ENCODE measurements at regions not wholly inside any gene's neighbourhood (a gene's known extent, or its start where the extent isn't known, plus 50 kb on each side); places are given as distances from the start of the nearest gene placed in this dataset.

DNA sequence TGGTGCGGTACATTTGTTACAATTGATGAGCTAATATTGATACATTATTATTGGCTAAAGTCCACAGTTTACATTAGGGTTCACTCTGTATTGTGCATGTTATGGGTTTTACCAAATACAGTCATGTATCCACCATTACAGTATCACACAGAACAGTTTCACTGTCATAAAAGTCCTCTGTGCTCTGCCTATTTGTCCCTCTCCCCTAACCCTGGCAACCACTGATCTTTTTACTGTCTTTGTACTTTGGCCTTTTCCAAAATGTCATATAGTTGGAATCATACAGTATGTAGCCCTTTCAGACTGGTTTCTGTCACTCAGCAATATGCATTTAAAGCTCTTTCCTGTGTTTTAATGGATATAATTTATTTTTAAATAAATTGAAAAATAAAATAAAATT is 83.1 kb upstream of the SLC4A7 start:
- no peak overlapping the region for H3K27ac Mint-ChIP-seq
- H3K4me3 Mint-ChIP-seq (ENCODE audit: low read depth) = no peak overlapping the region
- TF ChIP-seq, protein P1, sequence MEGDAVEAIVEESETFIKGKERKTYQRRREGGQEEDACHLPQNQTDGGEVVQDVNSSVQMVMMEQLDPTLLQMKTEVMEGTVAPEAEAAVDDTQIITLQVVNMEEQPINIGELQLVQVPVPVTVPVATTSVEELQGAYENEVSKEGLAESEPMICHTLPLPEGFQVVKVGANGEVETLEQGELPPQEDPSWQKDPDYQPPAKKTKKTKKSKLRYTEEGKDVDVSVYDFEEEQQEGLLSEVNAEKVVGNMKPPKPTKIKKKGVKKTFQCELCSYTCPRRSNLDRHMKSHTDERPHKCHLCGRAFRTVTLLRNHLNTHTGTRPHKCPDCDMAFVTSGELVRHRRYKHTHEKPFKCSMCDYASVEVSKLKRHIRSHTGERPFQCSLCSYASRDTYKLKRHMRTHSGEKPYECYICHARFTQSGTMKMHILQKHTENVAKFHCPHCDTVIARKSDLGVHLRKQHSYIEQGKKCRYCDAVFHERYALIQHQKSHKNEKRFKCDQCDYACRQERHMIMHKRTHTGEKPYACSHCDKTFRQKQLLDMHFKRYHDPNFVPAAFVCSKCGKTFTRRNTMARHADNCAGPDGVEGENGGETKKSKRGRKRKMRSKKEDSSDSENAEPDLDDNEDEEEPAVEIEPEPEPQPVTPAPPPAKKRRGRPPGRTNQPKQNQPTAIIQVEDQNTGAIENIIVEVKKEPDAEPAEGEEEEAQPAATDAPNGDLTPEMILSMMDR (IDR thresholded peaks at IDR 0.05; ENCODE audit: unreplicated experiment) = no peak
- no peak for DNase-seq (ENCODE audit: low spot score, unreplicated experiment)
- no peaks in the 10 kb centered on the region for H3K27me3 Mint-ChIP-seq
- H3K36me3 Mint-ChIP-seq (ENCODE audit: insufficient read depth) = no peaks in the 10 kb centered on the region
- H3K4me1 Mint-ChIP-seq (ENCODE audit: low read depth) = no peaks in the 10 kb centered on the region
- no peaks in the 10 kb centered on the region for H3K9me3 Mint-ChIP-seq (ENCODE audit: low read depth)

DNA sequence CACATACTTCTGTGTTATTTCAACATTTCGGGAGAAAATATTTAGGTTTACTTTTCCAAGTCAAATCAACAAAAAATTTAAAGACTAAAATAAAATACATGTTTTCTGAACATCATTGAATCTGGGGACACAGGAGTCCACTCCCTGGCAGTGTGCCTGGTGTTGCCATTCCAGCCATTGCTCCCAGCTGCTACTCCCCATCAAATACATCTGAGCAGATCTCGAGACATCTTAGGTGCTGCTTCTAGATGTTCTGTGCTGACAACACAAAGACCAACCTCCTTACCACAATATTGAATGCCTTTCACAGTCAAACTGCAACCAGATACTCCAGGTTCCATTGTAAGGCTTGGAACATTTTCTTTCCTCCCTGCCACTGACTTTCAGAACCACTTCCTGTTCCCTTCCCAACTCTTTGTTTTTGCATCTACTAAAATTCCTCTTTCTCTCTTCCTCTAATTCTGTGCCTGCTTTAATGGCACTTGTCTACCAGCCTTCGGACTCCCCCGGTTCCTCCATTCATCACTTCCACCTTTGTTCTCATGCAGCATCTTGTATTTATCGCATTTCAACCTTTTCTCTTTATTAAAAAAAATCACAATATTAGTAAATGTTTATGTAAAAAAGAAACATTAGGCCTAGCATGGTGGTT is 81.1 kb upstream of the SLC4A7 start:
- no peaks in the 10 kb centered on the region for H3K4me1 Mint-ChIP-seq (ENCODE audit: low read depth)
- TF ChIP-seq, protein P1 (IDR thresholded peaks at IDR 0.05; ENCODE audit: unreplicated experiment) = no peak
- no peaks in the 10 kb centered on the region for H3K36me3 Mint-ChIP-seq (ENCODE audit: insufficient read depth)
- no peak overlapping the region for H3K27ac Mint-ChIP-seq
- no peaks in the 10 kb centered on the region for H3K9me3 Mint-ChIP-seq (ENCODE audit: low read depth)
- H3K27me3 Mint-ChIP-seq = no peaks in the 10 kb centered on the region
- DNase-seq (ENCODE audit: low spot score, unreplicated experiment) = no peak
- H3K4me3 Mint-ChIP-seq (ENCODE audit: low read depth) = no peak overlapping the region

DNA sequence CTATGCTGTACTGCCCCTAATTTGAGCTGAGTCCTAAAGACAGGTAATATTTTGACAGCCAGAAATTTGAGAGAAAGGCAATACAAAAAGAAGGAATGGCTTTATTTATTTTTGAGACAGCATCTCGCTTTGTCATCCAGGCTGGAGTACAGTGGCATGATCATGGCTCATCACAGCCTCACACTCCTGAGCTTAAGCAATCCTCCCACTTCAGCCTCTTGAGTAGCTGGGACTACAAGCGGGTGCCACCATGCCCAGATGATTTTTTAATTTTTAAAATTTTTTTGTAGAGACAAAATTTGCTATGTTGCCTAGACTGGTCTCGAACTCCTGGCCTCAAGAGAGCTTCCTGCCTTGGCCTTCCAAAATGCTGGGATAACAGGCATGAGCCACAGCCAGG is 77.4 kb upstream of the SLC4A7 start:
- no peaks in the 10 kb centered on the region for H3K36me3 Mint-ChIP-seq (ENCODE audit: insufficient read depth)
- H3K27ac Mint-ChIP-seq = no peak overlapping the region
- TF ChIP-seq, protein P1 (IDR thresholded peaks at IDR 0.05; ENCODE audit: unreplicated experiment) = no peak
- H3K9me3 Mint-ChIP-seq (ENCODE audit: low read depth) = no peaks in the 10 kb centered on the region
- no peaks in the 10 kb centered on the region for H3K27me3 Mint-ChIP-seq
- H3K4me3 Mint-ChIP-seq (ENCODE audit: low read depth) = no peak overlapping the region
- H3K4me1 Mint-ChIP-seq (ENCODE audit: low read depth) = no peaks in the 10 kb centered on the region
- no peak for DNase-seq (ENCODE audit: low spot score, unreplicated experiment)

GRCh38 chr3:27560484-27561056 is 76.4 kb upstream of the SLC4A7 start:
- Mint-ChIP-seq H3K9me3 (ENCODE audit: low read depth) (no peaks in the 10 kb centered on the region), H3K27me3 (no peaks in the 10 kb centered on the region), H3K4me3 (ENCODE audit: low read depth) (no peak overlapping the region), H3K4me1 (ENCODE audit: low read depth) (no peaks in the 10 kb centered on the region), H3K27ac (no peak overlapping the region), H3K36me3 (ENCODE audit: insufficient read depth) (no peaks in the 10 kb centered on the region)
- TF ChIP-seq, protein P1 (IDR thresholded peaks at IDR 0.05; ENCODE audit: unreplicated experiment) = no peak
- no peak for DNase-seq (ENCODE audit: low spot score, unreplicated experiment)

DNA sequence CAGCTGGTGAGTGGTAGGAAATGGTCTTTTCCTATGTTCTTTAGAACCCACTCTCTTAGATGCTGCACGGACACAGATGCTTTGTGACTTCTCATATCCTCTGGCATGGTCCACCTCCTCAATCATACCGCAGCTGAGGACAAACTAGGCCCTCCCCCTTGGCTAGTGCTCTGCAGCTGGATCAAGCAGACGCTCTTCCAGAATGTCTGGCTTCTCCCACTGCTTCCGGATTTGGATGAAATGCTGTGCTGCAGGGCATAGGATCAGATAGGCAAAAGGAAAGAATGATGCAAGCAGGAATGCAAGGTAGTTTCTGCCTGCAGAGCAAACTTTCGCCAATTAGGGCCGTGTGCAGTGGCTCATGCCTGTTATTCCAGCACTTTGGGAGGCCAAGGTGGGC is 75.7 kb upstream of the SLC4A7 start:
- DNase-seq (ENCODE audit: low spot score, unreplicated experiment) = no peak
- TF ChIP-seq, protein P1 (IDR thresholded peaks at IDR 0.05; ENCODE audit: unreplicated experiment) = no peak
- Mint-ChIP-seq H3K27ac (no peak overlapping the region), H3K36me3 (ENCODE audit: insufficient read depth) (no peaks in the 10 kb centered on the region), H3K27me3 (no peaks in the 10 kb centered on the region), H3K4me1 (ENCODE audit: low read depth) (no peaks in the 10 kb centered on the region), H3K4me3 (ENCODE audit: low read depth) (no peak overlapping the region), H3K9me3 (ENCODE audit: low read depth) (no peaks in the 10 kb centered on the region)

Data from progenitor cell of endocrine pancreas (in vitro differentiated cells).